KMS-11 (cell line): ENCODE measurements at regions not wholly inside any gene's neighbourhood (a gene's known extent, or its start where the extent isn't known, plus 50 kb on each side); places are given as distances from the start of the nearest gene placed in this dataset.

Experiments
- H2AFZ ChIP-seq: fragments of 200-600 bp; sonication (generic); 2 replicates; pipeline ENCODE4 v1.6.1; 2016; ENCODE audit warnings: antibody characterized with exemption, mixed run types, low read depth
- H3K27ac ChIP-seq: fragments of 200-600 bp; sonication (generic); 2 replicates; pipeline ENCODE4 v1.6.1; 2016; ENCODE audit warnings: mild to moderate bottlenecking, mixed run types
- H3K27me3 ChIP-seq: fragments of 200-600 bp; sonication (generic); 2 replicates; pipeline ENCODE4 v1.6.1; 2017; ENCODE audit warnings: mild to moderate bottlenecking, low read depth, mixed run types, moderate library complexity; ENCODE audit not compliant: insufficient read depth
- H3K36me3 ChIP-seq: fragments of 200-600 bp; sonication (generic); 2 replicates; pipeline ENCODE4 v1.6.1; 2017; ENCODE audit warnings: mild to moderate bottlenecking, mixed run types; ENCODE audit not compliant: insufficient read depth
- H3K4me1 ChIP-seq: fragments of 200-600 bp; sonication (generic); 2 replicates; pipeline ENCODE4 v1.6.1; 2016; ENCODE audit warnings: mild to moderate bottlenecking, low read depth, mixed run types; ENCODE audit not compliant: poor library complexity, severe bottlenecking
- H3K4me2 ChIP-seq: fragments of 200-600 bp; sonication (generic); 2 replicates; pipeline ENCODE4 v1.7.0; 2016; ENCODE audit warnings: mild to moderate bottlenecking, mixed run types
- H3K4me3 ChIP-seq: fragments of 200-600 bp; sonication (generic); IDR thresholded peaks from 2 replicates; pipeline ENCODE4 v1.6.1; 2017; ENCODE audit warnings: low read depth, low read length, mixed read lengths; ENCODE audit not compliant: insufficient read depth
- H3K79me2 ChIP-seq: fragments of 200-600 bp; sonication (generic); 2 replicates; pipeline ENCODE4 v1.6.1; 2016; ENCODE audit warnings: low read depth, mixed run types; ENCODE audit not compliant: insufficient read depth
- H3K9ac ChIP-seq: fragments of 200-600 bp; sonication (generic); 2 replicates; pipeline ENCODE4 v1.6.1; 2016; ENCODE audit warnings: mild to moderate bottlenecking, mixed run types
- H4K20me1 ChIP-seq: fragments of 200-600 bp; sonication (generic); 2 replicates; pipeline ENCODE4 v1.6.1; 2016; ENCODE audit warnings: mild to moderate bottlenecking, mixed run types; ENCODE audit not compliant: insufficient read depth
- CTCF ChIP-seq: fragments of 200-600 bp; sonication (generic); conservative IDR thresholded peaks from 2 replicates; pipeline ENCODE4 v1.6.1; 2017; ENCODE audit warnings: low read depth, mild to moderate bottlenecking, antibody characterized with exemption, low read length, moderate library complexity, mixed read lengths

GRCh38 chr1:232878086-232878485, 72.3 kb upstream of the NTPCR start:
- Histone ChIP-seq H3K9ac (no peak overlapping the region), H3K4me2 (no peak overlapping the region), H3K4me1 (peaks cover 41% of the 10 kb centered on the region), H4K20me1 (no peaks in the 10 kb centered on the region), H3K79me2 (no peaks in the 10 kb centered on the region), H2AFZ (no peak overlapping the region), H3K27me3 (no peaks in the 10 kb centered on the region; the same call in 1 of the 2 replicates), H3K36me3 (no peaks in the 10 kb centered on the region), H3K27ac (no peak overlapping the region), H3K4me3 (no peak overlapping the region)
- no peak for TF ChIP-seq CTCF

- Histone ChIP-seq H2AFZ (no peak overlapping the region), H3K79me2 (no peaks in the 10 kb centered on the region), H4K20me1 (no peaks in the 10 kb centered on the region), H3K27ac (no peak overlapping the region), H3K4me3 (no peak overlapping the region), H3K27me3 (no peaks in the 10 kb centered on the region; the same call in 1 of the 2 replicates), H3K4me1 (peaks cover 27% of the 10 kb centered on the region), H3K36me3 (no peaks in the 10 kb centered on the region), H3K4me2 (no peak overlapping the region), H3K9ac (no peak overlapping the region)
- TF ChIP-seq CTCF: 0 out of 2 replicates have a peak, but pooled peaks have one; percentile 34
Observed at GRCh38 chr1:232880354-232880753, 70.1 kb upstream of the NTPCR start.

GRCh38 chr1:232883992-232884661, 66.3 kb upstream of the NTPCR start:
- no peaks in the 10 kb centered on the region for H3K79me2 ChIP-seq
- H2AFZ ChIP-seq: no peak overlapping the region
- no peaks in the 10 kb centered on the region for H3K27me3 ChIP-seq
- H3K9ac ChIP-seq: no peak overlapping the region
- no peak overlapping the region for H3K4me3 ChIP-seq
- H4K20me1 ChIP-seq: no peaks in the 10 kb centered on the region
- H3K27ac ChIP-seq: no peak overlapping the region
- no peaks in the 10 kb centered on the region for H3K36me3 ChIP-seq
- H3K4me2 ChIP-seq: no peak overlapping the region
- H3K4me1 ChIP-seq: no peaks in the 10 kb centered on the region
- no peak for TF ChIP-seq CTCF

GRCh38 chr1:232886271-232886670, 64.1 kb upstream of the NTPCR start:
- no peak for TF ChIP-seq CTCF
- no peaks in the 10 kb centered on the region for H3K36me3 ChIP-seq

More at GRCh38 chr1:232886271-232886670, 64.1 kb upstream of the NTPCR start:
- H3K27me3 ChIP-seq: no peaks in the 10 kb centered on the region
- H3K9ac ChIP-seq: no peak overlapping the region
- no peaks in the 10 kb centered on the region for H4K20me1 ChIP-seq
- no peak overlapping the region for H3K4me3 ChIP-seq
- H3K79me2 ChIP-seq: no peaks in the 10 kb centered on the region
- no peak overlapping the region for H2AFZ ChIP-seq
- H3K4me2 ChIP-seq: no peak overlapping the region
- no peaks in the 10 kb centered on the region for H3K4me1 ChIP-seq
- no peak overlapping the region for H3K27ac ChIP-seq
